Mammary epithelial cell (primary cell): ENCODE measurements at regions not wholly inside any gene's neighbourhood (a gene's known extent, or its start where the extent isn't known, plus 50 kb on each side); places are given as distances from the start of the nearest gene placed in this dataset.

Experiments used
- CTCF ChIP-seq, 2 donors: IDR thresholded peaks in 1 of 2; conservative IDR thresholded peaks in 1 of 2; 2 replicates each; pipeline ENCODE4 v1.5.1; 2011 to 2012; ENCODE audit warnings: inconsistent platforms in 2 of 2, low read length in 2 of 2, mild to moderate bottlenecking in 2 of 2, control low read depth in 1 of 2, low read depth in 1 of 2; ENCODE audit not compliant: insufficient read depth in 1 of 2; ENCODE audit errors: extremely low read depth in 1 of 2
- EZH2 ChIP-seq: IDR thresholded peaks from 2 replicates; pipeline ENCODE4 v1.6.1; 2012; ENCODE audit warnings: low read length, inconsistent platforms, borderline replicate concordance

- TF ChIP-seq CTCF (conservative IDR thresholded peaks at IDR 0.05 in 1 of 2, IDR thresholded peaks at IDR 0.05 in 1 of 2; ENCODE audit: extremely low read depth in 1 of 2, insufficient read depth in 1 of 2, low read depth in 1 of 2, low read length in 2 of 2) (no peak), EZH2 (no peak)
Observed at GRCh38 chr22:44364751-44365130, 52.0 kb upstream of the SHISAL1 start.
